ENCODE measurements at regions not wholly inside any gene's neighbourhood (a gene's known extent, or its start where the extent isn't known, plus 50 kb on each side); places are given as distances from the start of the nearest gene placed in this dataset.

DNA sequence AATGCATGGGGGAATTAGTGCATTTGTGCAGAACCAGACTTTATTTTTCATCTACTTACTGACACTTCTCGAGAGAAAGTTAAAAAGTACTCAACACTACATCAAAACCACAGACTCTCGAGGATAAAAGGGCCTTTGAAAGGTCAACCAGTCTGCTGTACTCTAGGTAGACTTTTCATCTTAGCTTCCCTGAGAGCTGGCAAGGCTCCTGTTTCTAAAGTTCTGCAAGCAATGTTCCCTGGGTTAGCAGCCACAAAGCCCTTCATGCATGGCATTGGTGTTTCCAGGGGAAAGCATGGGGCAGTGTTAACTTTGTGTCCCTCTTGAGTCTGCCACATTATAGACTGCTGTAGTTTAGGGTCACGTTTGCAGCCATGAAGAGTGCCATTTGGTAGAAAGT lies 106.4 kb upstream of the PFN2 start:
- no peak overlapping the region for H3K27ac ChIP-seq (ENCODE audit: low read length)
- H3K4me3 ChIP-seq (ENCODE audit: low read length): no peak overlapping the region
- H3K9me3 ChIP-seq (ENCODE audit: control insufficient read depth, low read depth, low read length): peaks cover 6% of the 10 kb centered on the region
- H3K36me3 ChIP-seq (ENCODE audit: control insufficient read depth, low read depth, low read length): no peaks in the 10 kb centered on the region
- peaks cover 3% of the 10 kb centered on the region for H3K4me1 ChIP-seq (ENCODE audit: control insufficient read depth, low read depth, low read length)
- H3K27me3 ChIP-seq (ENCODE audit: control insufficient read depth, insufficient read depth, low read length): no peaks in the 10 kb centered on the region
- no peak overlapping the region for H3K9ac ChIP-seq (ENCODE audit: low read length)

DNA sequence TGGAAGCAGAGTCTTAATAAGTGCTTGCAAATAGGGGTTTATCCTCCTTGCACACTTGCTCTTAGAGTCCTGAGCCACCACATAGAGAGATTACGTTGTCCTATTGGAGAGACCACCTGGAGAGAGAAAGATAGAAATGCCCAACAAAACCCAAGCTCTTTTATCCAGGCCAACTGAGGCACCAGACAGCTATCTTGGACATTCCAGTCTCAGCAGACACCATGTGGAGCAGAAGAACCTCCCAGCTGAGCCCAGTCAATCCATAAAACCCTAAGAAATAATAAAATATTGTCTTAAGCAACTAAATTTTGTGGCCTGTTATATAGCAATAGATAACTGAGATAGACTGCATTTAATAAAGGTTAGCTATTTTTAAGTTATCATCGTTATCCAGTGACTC lies 105.7 kb upstream of the PFN2 start:
- Histone ChIP-seq H3K9me3 (ENCODE audit: control insufficient read depth, low read depth, low read length) (peaks cover 6% of the 10 kb centered on the region), H3K4me1 (ENCODE audit: control insufficient read depth, low read depth, low read length) (peaks cover 3% of the 10 kb centered on the region), H3K27me3 (ENCODE audit: control insufficient read depth, insufficient read depth, low read length) (no peaks in the 10 kb centered on the region), H3K36me3 (ENCODE audit: control insufficient read depth, low read depth, low read length) (no peaks in the 10 kb centered on the region), H3K4me3 (ENCODE audit: low read length) (no peak overlapping the region), H3K9ac (ENCODE audit: low read length) (no peak overlapping the region), H3K27ac (ENCODE audit: low read length) (no peak overlapping the region)

DNA sequence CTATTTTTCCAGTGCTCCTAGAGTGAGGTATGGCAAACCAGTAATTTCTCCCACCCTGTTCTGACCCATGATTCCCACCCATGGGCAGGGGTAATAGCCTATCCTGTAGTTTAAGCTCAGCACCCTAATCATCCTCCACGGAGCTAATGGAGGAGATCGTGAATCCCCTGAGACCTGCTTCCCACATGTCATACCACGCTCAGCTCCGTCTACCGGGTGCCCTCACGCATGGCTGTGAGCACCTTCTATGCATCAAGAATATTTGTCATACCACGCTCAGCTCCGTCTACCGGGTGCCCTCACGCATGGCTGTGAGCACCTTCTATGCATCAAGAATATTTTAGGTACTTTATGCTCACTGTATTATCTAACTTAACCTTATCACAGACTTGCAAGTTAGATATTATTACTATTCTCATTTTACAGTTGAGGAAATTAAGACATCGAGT lies 104.7 kb upstream of the PFN2 start:
- Histone ChIP-seq H3K36me3 (ENCODE audit: control insufficient read depth, low read depth, low read length) (no peaks in the 10 kb centered on the region), H3K4me1 (ENCODE audit: control insufficient read depth, low read depth, low read length) (peaks cover 3% of the 10 kb centered on the region), H3K27me3 (ENCODE audit: control insufficient read depth, insufficient read depth, low read length) (no peaks in the 10 kb centered on the region), H3K9ac (ENCODE audit: low read length) (no peak overlapping the region), H3K9me3 (ENCODE audit: control insufficient read depth, low read depth, low read length) (peaks cover 6% of the 10 kb centered on the region), H3K27ac (ENCODE audit: low read length) (no peak overlapping the region), H3K4me3 (ENCODE audit: low read length) (no peak overlapping the region)

DNA sequence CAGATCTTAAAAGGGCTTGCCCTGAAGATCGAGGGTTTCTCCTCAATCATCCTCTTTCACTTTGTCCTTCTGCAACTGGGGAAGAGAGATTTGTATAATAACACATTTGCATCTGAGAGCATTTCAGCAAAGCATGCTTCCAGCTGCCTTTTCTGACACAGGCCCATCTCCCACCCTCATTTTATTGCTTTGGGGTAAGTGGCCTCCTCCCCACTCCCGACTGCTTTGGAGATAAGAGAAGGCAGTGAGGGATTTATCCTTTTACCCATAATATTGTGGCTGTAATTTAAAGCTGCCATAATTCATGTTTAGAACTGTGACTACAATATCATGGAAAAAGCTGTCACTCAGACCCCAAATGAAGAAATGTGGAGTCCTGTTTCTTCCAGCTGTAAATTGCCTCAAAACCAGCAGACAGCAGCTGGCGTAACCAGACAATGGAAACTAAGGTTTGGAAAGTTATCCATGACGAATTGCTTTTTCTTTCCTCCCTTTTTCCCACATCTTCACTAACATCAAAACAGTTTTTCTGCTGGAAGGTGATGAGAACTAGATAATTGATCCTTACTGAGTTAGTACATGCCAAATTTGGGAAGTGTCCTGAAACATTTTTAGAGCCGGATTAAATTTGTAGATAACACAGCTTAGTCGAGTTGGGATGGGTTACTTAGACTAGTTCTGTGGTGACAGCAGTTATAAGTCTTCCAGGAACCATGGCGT lies 104.2 kb upstream of the PFN2 start:
- Histone ChIP-seq H3K36me3 (ENCODE audit: control insufficient read depth, low read depth, low read length) (no peaks in the 10 kb centered on the region), H3K4me1 (ENCODE audit: control insufficient read depth, low read depth, low read length) (peaks cover 3% of the 10 kb centered on the region), H3K9me3 (ENCODE audit: control insufficient read depth, low read depth, low read length) (peaks cover 6% of the 10 kb centered on the region), H3K27me3 (ENCODE audit: control insufficient read depth, insufficient read depth, low read length) (no peaks in the 10 kb centered on the region), H3K4me3 (ENCODE audit: low read length) (no peak overlapping the region), H3K9ac (ENCODE audit: low read length) (no peak overlapping the region), H3K27ac (ENCODE audit: low read length) (no peak overlapping the region)

DNA sequence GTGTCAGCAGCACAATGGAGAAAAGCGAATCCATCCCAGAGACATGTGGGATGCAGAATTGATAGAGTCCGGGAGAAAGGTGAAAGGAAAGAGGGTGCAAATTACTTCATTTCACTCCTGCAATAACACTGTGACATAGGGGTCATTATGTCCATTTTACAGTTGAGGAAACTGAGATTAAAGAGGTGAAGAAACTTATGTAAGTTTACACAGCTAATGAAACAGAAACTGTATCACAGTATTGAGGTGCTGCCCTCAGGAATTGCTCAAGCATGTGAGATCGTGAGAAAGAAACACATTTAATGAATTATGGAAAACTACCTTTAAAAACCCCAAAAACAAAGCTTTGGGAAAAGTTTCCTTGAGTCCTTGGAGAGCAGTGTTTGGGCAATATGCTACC lies 103.6 kb upstream of the PFN2 start:
- no peak overlapping the region for H3K4me3 ChIP-seq (ENCODE audit: low read length)
- H3K4me1 ChIP-seq (ENCODE audit: control insufficient read depth, low read depth, low read length): peaks cover 3% of the 10 kb centered on the region
- H3K9ac ChIP-seq (ENCODE audit: low read length): no peak overlapping the region
- H3K27me3 ChIP-seq (ENCODE audit: control insufficient read depth, insufficient read depth, low read length): no peaks in the 10 kb centered on the region
- H3K9me3 ChIP-seq (ENCODE audit: control insufficient read depth, low read depth, low read length): peaks cover 6% of the 10 kb centered on the region
- no peaks in the 10 kb centered on the region for H3K36me3 ChIP-seq (ENCODE audit: control insufficient read depth, low read depth, low read length)
- H3K27ac ChIP-seq (ENCODE audit: low read length): no peak overlapping the region

DNA sequence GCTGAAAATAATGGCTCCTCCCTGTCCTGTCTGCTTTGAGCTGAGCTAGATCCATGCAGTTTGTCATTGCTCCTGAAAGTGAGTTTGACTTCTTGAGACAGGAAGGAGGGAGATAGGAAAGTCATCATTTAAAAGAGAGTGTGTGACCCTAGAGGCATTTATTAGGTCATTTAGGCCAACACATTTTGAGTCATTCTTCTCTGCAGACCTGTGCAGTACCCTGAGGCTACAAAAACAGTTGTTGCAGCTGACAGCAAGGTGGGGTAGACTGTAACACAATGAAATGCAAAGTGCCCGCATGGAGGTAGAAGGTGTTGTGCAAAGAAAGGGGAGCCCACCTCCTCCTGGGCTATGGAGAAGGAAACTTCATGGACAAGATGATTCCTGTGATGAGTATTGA lies 102.8 kb upstream of the PFN2 start:
- Histone ChIP-seq H3K9me3 (ENCODE audit: control insufficient read depth, low read depth, low read length) (peaks cover 6% of the 10 kb centered on the region), H3K9ac (ENCODE audit: low read length) (no peak overlapping the region), H3K27ac (ENCODE audit: low read length) (no peak overlapping the region), H3K27me3 (ENCODE audit: control insufficient read depth, insufficient read depth, low read length) (no peaks in the 10 kb centered on the region), H3K4me1 (ENCODE audit: control insufficient read depth, low read depth, low read length) (peaks cover 3% of the 10 kb centered on the region), H3K4me3 (ENCODE audit: low read length) (no peak overlapping the region), H3K36me3 (ENCODE audit: control insufficient read depth, low read depth, low read length) (no peaks in the 10 kb centered on the region)

DNA sequence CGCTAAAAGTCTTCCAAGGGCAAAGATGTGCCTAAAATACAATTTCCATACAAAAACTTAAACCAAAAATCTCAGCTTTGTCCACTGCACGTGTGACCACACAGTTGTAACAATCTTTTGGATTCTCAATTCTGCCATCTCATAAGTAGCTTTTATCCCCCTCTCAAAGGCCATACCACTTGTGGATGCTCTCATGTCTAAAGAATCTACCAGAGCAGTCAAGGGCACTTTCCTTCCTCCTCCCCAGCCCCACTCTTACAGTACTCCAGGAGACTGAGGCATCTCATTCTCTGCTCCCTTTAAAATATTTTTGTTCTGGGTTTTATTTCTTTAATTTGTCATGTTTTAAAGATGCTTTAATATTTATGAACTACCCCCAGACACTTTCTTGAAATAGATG lies 102.3 kb upstream of the PFN2 start:
- Histone ChIP-seq H3K4me3 (ENCODE audit: low read length) (no peak overlapping the region), H3K4me1 (ENCODE audit: control insufficient read depth, low read depth, low read length) (peaks cover 3% of the 10 kb centered on the region), H3K36me3 (ENCODE audit: control insufficient read depth, low read depth, low read length) (no peaks in the 10 kb centered on the region), H3K27me3 (ENCODE audit: control insufficient read depth, insufficient read depth, low read length) (no peaks in the 10 kb centered on the region), H3K27ac (ENCODE audit: low read length) (no peak overlapping the region), H3K9me3 (ENCODE audit: control insufficient read depth, low read depth, low read length) (peaks cover 6% of the 10 kb centered on the region), H3K9ac (ENCODE audit: low read length) (no peak overlapping the region)

DNA sequence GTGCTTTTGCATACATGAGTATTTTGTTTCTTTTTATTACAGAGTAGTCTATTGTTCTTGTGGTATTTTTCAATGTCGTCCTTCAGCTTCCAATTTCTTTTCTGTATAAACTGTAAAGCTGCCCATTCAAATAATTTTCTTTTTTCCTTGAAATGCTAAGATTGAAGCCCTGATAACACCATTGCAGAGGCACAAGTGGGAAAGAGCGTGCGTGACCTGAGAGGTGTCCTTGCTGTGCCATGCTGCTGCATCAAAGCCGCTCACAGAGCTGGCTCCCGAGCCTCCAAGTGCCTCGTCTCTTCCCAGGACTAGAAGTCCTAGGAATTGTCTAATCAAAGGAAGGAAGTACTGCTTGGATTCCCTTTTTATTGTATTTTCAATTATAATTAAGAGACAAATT lies 101.9 kb upstream of the PFN2 start:
- H3K27me3 ChIP-seq (ENCODE audit: control insufficient read depth, insufficient read depth, low read length): no peaks in the 10 kb centered on the region
- no peak overlapping the region for H3K9ac ChIP-seq (ENCODE audit: low read length)
- peaks cover 3% of the 10 kb centered on the region for H3K4me1 ChIP-seq (ENCODE audit: control insufficient read depth, low read depth, low read length)
- H3K9me3 ChIP-seq (ENCODE audit: control insufficient read depth, low read depth, low read length): peaks cover 6% of the 10 kb centered on the region
- H3K4me3 ChIP-seq (ENCODE audit: low read length): no peak overlapping the region
- H3K27ac ChIP-seq (ENCODE audit: low read length): no peak overlapping the region
- H3K36me3 ChIP-seq (ENCODE audit: control insufficient read depth, low read depth, low read length): no peaks in the 10 kb centered on the region

DNA sequence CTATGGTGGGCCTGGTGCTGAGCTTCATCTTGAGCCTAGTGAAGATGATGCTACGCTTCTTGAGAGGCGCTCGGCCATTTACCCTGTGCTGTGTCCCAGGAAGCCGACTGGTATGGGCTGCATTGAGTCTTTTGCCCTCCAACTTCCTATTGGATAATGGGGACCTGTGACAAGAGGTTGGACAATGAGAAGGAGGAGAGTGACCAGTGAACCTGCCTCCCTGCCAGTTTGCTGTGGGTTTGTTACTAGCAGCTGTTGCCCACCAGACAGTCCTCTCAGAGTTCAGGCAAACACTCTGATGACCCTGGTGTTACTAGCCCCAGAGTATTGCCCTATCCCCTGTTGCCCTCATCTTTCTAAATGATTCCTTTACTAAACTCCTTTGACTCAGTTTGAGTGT lies 99.6 kb upstream of the PFN2 start:
- Histone ChIP-seq H3K9ac (ENCODE audit: low read length) (no peak overlapping the region), H3K27ac (ENCODE audit: low read length) (no peak overlapping the region), H3K9me3 (ENCODE audit: control insufficient read depth, low read depth, low read length) (no peaks in the 10 kb centered on the region), H3K4me3 (ENCODE audit: low read length) (no peak overlapping the region), H3K36me3 (ENCODE audit: control insufficient read depth, low read depth, low read length) (no peaks in the 10 kb centered on the region), H3K27me3 (ENCODE audit: control insufficient read depth, insufficient read depth, low read length) (no peaks in the 10 kb centered on the region), H3K4me1 (ENCODE audit: control insufficient read depth, low read depth, low read length) (peaks cover 3% of the 10 kb centered on the region)

DNA sequence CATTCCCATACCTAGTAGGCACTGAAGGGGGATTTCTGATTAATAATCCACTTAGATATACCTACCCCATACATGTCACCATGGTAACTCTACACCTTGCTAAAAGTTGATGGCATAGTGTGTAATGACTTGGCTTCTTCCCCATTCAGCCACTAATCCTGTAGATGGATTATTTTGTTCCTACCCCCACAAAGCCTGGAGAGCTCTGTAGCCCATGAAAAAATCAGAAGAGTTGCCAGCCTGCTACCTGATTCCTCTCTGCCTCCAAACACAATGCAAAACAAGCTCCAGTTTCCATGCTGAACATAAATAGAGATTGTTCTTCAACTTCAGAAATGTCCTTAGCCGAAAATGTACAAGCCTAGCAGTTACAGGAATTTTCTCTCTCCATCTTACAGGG lies 98.9 kb upstream of the PFN2 start:
- Histone ChIP-seq H3K9ac (ENCODE audit: low read length) (no peak overlapping the region), H3K27ac (ENCODE audit: low read length) (no peak overlapping the region), H3K36me3 (ENCODE audit: control insufficient read depth, low read depth, low read length) (no peaks in the 10 kb centered on the region), H3K27me3 (ENCODE audit: control insufficient read depth, insufficient read depth, low read length) (no peaks in the 10 kb centered on the region), H3K4me3 (ENCODE audit: low read length) (no peak overlapping the region), H3K9me3 (ENCODE audit: control insufficient read depth, low read depth, low read length) (no peaks in the 10 kb centered on the region), H3K4me1 (ENCODE audit: control insufficient read depth, low read depth, low read length) (peaks cover 3% of the 10 kb centered on the region)

DNA sequence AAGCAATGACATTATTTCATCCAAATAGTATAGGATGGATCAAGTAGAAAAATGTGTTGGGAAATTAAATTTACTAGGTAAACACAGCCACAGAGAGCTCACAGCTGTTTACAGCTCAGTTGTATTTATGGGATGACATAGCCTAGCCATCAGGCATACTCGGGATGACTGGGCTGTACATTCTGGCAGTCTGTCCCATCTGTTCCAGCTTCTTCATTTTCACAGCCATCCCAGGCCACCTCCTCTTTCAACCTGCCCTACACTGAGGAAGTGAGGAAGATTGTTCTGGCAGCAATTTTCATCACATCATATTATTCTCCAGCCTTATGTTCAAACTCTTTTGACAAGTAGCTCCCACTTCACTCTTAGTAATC lies 98.4 kb upstream of the PFN2 start:
- peaks cover 3% of the 10 kb centered on the region for H3K4me1 ChIP-seq (ENCODE audit: control insufficient read depth, low read depth, low read length)
- H3K36me3 ChIP-seq (ENCODE audit: control insufficient read depth, low read depth, low read length): no peaks in the 10 kb centered on the region

DNA sequence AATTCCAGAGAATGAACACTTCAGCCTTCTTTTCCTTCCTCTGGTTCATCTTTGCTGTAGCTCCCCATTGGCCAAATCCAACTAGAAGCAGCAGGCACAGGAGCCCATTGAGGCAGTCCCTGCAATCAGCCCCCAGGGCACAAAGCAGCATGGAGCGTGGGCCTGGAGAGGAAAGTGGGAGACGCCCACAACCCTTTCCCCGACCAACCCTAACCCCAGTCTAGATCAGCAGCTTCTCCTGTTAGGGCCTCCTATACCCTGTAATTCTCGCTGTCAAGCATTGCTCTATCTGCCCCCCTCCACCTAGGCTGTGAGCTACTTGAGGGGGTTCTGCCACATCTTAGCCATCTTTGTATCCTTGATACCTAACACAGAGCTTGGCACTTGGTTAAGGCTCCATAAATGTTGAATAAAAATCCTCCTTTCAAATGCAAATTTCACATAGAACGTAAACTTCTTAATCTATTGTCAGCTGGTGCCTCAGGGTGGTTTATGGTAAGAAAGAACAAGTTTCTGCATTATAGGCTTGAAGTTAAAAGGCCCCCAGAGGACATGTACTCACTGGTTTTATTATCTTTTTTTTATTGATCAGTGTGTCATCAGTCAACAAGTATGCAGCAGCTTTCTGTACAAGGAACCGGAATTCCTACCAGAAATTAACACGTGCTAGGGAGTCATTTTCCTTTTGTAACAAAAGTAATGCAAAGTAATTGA lies 97.9 kb upstream of the PFN2 start:
- Histone ChIP-seq H3K27ac (ENCODE audit: low read length) (no peak overlapping the region), H3K36me3 (ENCODE audit: control insufficient read depth, low read depth, low read length) (no peaks in the 10 kb centered on the region), H3K4me3 (ENCODE audit: low read length) (no peak overlapping the region), H3K9ac (ENCODE audit: low read length) (no peak overlapping the region), H3K9me3 (ENCODE audit: control insufficient read depth, low read depth, low read length) (no peaks in the 10 kb centered on the region), H3K4me1 (ENCODE audit: control insufficient read depth, low read depth, low read length) (peaks cover under 1% of the 10 kb centered on the region), H3K27me3 (ENCODE audit: control insufficient read depth, insufficient read depth, low read length) (no peaks in the 10 kb centered on the region)

More for the DNA sequence above, 98.4 kb upstream of the PFN2 start:
- H3K9ac ChIP-seq (ENCODE audit: low read length): no peak overlapping the region
- H3K27me3 ChIP-seq (ENCODE audit: control insufficient read depth, insufficient read depth, low read length): no peaks in the 10 kb centered on the region
- no peak overlapping the region for H3K27ac ChIP-seq (ENCODE audit: low read length)
- no peak overlapping the region for H3K4me3 ChIP-seq (ENCODE audit: low read length)
- H3K9me3 ChIP-seq (ENCODE audit: control insufficient read depth, low read depth, low read length): no peaks in the 10 kb centered on the region
